ENCODE measurements at regions not wholly inside any gene's neighbourhood (a gene's known extent, or its start where the extent isn't known, plus 50 kb on each side); places are given as distances from the start of the nearest gene placed in this dataset.
"Not testable (repeated sequence)": the region's sequence is repeated elsewhere in the genome, so short reads cannot be mapped to it uniquely, and the experiment has no call there.

DNA sequence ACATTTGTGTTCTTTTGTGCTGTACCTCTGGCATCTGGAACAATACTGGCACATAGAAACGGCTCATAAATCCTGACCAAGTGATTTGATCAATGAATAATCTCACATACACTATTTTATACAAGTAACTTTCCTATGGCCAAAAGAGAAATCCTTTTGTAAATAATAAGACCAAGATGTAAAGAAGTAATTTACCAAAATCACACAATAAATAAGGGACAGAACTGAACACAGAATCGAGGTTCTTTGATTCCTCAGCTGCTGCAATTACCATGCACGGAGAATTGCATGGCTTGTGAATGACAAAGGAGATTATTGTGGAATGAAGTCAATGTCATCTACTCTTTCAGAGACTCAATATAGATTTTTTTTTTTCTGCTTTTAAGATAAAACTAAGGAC, 576.8 kb upstream of the SMIM31 start:
- DNase-seq (ENCODE audit: extremely low read depth, low read depth) = no peak

DNA sequence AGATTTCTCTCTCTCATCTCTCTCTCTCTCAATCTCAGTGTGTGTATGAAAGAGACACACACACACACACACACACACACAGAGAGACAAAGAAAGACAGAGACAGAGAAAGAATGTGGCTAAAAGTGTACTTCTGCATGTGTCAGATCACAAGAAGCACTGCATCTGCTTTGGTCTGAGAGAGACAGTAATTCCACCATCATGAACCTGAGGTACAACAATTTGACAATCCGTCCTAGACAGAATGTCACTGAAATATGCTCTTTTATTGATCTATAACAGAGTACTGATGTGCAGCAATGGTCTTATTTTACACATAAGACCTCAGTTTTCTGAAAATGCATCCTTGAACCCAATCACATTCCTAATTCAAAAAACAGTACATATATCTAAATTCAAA, 576.2 kb upstream of the SMIM31 start:
- DNase-seq (ENCODE audit: extremely low read depth, low read depth) = no peak

DNA sequence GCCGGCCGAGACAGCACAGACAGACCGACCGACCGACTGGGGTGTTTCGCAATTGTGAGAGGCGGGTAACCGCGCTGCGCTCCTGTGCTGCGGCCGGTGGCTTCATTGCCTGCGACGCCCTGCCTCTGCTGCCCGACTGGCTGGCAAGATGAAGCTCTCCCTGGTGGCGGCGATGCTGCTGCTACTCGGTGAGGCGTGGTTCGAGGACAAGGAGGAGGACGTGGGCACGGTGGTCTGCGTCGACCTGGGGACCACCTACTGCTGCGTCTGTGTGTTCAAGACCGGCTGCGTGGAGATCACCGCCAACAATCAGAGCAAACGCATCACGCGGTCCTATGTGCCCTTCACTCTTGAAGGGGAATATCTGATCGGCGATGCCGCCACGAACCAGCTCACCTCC, 565.7 kb upstream of the SMIM31 start:
- DNase-seq (ENCODE audit: extremely low read depth, low read depth) = no peak

DNA sequence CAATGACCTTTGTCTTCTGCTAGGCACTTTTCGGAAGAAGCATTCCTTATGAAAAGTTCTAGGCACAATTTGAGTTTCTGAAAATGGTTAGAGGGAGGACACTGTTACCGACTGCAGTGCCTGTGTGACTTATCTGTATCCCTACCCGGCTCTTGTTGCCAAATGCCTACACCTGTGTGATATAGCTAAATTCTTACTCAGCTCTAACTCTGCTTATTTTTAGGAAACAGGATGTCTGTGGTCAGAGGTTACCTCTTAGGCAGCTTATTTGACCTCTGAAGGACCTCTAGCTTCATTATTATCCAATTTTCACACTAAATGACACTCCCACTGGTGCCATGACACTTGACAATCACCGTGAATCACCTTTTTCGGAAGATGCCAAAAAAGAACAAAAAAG, 561.1 kb upstream of the SMIM31 start:
- DNase-seq (ENCODE audit: extremely low read depth, low read depth) = no peak

DNA sequence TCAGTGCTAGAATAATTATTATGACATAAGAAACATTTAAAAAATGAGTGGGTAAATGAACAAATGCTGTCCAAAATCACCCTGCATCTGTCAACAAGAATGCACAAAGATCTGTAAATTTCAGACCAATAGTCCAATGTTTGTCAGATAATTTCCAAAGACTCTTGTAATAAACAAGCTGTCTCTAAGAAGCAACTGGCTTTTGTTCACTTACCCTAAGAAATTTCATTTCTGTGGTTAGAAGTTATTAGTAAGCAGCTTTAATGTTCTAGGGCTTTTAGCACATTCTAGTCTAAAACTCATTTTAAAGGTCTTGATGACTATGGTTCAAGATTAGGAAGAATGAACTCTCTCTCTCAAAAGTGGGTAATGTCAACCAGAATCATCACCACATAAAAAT, 560.3 kb upstream of the SMIM31 start:
- DNase-seq (ENCODE audit: extremely low read depth, low read depth) = no peak

DNA sequence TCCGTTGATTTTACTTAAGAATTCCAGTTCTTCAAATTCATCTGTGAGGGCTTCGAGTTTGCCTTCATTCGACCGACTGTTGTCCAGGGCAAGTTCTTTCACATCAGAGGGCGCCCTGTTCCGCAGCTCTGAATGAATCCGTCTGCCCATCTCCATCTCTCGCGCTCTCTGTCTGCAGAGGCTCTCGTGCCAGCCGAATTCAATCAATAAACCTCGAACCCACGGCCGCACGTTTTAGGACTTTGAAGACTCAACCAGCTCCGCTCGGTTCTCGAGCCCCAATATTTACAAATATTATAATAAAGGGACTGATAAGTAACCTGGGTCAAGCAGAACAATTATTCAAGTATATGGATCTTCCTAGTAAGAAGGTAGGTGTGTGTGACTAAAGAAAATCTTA, 556.4 kb upstream of the SMIM31 start:
- no peak for DNase-seq (ENCODE audit: extremely low read depth, low read depth)

DNA sequence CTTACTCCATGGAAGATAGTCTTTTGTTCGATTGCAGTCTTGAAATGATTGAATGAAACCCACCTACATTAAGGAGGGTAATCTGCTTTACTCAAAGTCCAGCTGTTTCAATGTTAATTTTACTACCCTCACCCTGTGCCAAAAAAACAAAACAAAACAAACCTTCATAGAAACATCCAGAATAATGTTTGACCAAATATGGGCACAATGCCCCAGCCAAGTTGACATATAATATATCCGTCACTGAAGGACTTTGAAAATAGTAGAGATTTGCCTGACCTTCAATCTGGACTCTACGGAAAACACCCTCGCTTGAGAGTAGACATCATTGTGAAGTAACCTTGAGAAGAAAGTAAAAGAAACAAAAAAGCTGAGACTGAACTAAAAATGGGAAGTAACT, 550.5 kb upstream of the SMIM31 start:
- peak; percentile 41 for DNase-seq (ENCODE audit: extremely low read depth, low read depth)

DNA sequence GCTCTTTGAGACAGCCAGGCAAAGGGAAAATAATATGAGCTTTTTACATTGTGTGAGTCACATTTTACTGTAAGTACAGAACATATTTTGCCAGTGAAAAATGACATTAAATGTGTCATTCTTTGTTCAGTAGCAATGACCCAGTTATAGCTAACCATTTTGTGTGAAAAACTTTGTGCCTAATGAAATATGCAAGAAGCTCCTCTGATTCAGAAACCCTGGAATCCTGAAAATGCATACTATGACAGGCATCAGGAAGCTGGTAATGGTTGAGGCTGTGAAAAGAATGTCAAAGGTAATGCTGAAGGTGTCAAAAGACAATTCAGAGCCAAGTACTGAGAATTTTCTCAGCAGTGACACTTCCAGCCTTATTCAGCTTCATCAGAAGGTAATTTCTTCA, 549.5 kb upstream of the SMIM31 start:
- DNase-seq (ENCODE audit: extremely low read depth, low read depth) = peak; percentile 94

DNA sequence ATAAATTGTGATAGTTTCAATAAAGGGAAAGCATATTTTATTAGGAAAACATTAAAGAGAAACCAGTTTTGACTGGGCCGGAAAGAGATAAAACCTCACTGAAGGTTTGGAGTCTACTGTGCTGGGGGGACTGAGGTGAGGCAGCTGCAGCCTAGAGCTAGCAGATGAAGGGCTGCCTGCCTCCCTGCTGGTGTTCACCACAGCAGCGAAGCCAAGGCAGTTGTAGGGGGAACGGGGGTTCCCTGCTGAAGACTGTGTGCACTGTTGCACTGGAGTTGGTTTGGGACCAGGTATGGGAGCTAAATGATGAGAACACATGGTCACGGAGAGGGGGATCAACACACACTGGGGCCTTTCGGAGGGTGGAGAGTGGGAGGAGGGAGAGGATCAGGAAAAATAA, 546.5 kb upstream of the SMIM31 start:
- DNase-seq (ENCODE audit: extremely low read depth, low read depth) = no peak

DNA sequence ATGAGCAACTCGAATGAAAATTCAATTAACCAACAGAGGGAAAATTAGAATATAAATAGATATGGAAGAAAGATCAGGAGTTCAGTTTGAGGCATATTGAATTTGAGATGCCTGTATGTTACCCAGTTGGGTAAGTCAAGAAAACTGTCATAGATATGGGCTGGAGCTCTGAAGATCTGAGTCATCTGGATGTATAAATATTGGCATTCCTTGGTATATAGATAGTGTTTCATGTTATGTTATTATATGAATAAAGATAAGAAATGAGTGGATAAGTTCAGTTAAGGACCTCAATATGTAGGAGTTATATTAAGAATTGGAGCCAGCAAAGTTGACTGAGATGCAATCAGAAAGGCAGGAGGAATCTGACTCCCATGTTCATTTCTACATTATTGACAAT, 543.6 kb upstream of the SMIM31 start:
- DNase-seq (ENCODE audit: extremely low read depth, low read depth) = no peak

DNA sequence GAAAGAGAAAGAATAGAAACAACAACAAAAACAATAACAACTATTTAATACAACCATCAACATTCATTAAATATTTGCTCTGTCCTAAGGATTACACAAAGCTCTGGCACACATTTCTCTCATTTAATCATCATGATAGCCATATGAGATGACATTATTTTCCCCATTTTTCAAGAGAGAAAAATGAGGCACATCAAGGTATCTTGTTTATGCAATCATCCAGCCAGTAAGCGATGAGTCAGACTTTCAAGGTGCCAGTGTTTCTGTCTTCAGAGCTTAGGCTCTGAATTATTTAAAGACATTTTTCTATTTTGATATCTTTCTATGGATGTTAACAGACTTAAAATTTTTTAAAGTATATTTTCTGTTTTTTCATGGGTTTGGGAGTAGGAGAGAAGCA, 541.8 kb upstream of the SMIM31 start:
- no peak for DNase-seq (ENCODE audit: extremely low read depth, low read depth)

DNA sequence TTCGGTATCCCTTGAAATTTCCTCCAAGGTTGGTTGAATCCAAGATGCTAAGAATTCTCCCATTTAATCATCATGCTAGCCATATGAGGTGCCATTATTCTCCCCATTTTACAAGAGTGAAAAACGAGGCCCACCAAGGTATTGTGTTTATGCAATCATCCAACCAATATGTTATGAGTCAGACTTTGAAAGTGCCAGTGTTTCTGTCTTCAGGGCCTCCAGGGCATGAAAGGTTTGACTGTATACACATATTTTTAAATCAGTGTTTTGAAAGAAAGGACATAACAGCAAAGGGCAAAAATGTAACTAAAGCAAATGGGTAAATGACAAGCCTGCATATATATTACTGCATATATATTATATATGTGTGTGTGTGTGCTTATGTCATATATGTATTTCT, 541.2 kb upstream of the SMIM31 start:
- no peak for DNase-seq (ENCODE audit: extremely low read depth, low read depth)

DNA sequence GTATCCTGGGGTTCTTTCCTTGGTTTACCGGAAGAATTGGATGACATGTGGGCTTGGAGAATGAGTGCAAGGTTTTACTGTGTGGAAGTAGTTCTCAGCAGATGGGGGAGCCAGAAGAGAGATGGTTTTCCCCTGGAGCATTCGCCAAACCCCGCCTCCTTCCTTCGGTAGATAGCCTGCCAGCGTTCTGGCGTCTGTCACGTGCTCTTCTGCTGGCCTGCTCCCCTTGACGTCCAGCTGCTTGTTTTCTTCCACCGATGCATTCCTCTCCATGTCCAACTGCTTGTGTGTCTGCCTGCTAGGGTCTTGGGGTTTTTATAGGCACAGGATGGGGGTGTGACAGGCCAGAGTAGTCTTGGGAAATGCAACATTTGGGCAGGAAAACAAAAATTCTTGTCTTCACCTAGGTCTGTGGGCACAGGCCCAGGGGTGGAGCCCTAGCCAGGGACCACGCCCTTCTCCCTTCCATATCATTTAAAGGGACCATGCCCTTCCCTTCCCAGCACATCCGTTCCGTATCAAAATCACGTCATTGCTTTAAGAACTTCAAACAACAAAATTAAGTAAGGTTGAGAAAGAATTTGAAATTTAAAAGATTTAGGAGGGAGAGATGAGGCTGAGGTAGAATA, 538.7 kb upstream of the SMIM31 start:
- no peak for DNase-seq (ENCODE audit: extremely low read depth, low read depth)

DNA sequence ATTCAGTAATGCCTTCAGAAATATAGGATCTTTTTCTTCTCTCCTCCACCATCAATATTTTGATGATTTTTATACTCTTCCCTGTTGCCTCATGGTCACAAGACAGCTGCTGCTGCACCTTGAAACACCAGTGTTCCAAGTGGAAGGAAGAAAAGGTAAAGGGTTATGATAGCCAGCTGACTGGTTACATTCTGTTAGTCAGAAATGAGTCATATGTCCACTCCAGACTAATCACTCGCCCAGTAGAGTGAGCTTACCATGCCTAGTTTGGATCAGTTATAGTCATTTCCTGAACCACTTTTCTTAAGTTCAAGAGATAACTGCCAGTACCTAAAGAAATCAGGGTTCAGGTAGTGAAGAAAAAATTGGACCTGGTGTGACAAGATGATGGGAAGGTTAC, 532.3 kb upstream of the SMIM31 start:
- DNase-seq (ENCODE audit: extremely low read depth, low read depth) = no peak

DNA sequence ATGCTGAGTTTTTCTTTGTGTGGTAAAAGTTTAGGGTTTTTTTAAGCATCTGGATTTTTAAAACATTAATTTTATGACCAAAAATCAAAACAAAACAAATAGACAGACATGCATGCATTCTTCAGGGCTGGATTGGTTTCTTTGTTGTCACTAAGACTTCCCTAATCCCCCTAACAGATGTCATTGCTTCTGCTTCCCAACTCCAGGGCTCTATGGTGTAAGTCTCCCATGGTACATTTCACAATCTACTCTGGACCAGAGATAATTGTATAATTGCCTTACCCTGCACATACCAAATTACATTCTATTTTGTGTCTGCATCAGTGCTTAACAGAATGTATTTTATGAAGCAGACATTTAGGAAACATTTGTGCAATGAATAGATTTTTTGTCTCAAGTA, 529.1 kb upstream of the SMIM31 start:
- no peak for DNase-seq (ENCODE audit: extremely low read depth, low read depth)

DNA sequence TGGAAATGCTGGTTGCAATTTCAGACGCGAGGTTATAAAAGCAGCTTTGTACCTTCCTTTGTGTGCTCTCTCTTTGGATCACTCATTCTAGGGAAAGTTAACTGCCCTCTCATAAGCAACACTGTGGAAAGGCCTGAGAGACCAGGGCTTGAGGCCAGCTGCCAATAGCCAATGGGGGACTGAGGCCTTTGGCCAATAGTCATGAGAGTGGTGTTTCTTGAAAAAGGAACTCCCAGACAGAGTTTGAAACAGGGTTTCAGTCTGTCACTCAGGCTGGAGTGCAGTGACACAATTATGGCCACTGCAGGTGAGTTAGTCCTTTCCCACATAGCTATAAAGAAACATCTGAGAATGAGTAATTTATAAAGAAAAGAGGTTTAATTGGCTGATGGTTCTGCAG, 524.7 kb upstream of the SMIM31 start:
- no peak for DNase-seq (ENCODE audit: extremely low read depth, low read depth)

DNA sequence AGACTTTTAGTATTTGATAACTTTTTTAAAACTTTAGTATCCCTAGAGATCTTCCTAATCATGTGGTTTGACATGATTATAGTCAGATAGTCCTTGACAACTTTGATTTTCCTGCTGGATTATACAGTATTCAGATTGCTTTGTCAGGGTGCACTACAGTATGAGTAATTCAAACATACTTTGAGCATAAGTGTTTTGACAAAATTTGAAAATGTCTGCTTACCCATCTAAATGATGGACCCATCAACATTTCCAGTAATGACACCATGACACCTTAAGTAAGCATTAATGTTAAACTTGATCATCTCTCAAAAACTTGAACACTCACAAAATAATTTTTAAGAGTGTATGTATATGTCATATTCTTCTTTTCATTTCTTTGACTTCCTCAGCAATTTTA, 514.5 kb upstream of the SMIM31 start:
- no peak for DNase-seq (ENCODE audit: extremely low read depth, low read depth)

DNA sequence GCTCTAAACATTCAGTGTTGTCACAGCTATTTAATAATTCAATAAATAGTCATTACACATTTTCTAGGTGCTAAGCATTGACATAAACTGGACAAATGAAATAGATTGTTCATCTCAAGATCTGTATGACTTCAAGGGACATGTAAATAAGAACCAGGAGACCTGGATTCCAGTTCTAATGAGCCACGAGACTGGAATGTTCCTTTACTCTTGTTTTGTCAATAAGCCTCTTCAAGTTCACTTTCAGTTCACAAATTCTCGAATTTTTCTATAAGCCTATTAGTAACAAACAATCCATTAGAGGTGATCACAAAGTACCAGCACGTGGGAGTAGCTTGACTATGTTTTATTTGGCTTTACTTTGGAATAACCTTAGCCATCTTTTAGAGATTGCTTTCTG, 514.0 kb upstream of the SMIM31 start:
- DNase-seq (ENCODE audit: extremely low read depth, low read depth) = no peak

DNA sequence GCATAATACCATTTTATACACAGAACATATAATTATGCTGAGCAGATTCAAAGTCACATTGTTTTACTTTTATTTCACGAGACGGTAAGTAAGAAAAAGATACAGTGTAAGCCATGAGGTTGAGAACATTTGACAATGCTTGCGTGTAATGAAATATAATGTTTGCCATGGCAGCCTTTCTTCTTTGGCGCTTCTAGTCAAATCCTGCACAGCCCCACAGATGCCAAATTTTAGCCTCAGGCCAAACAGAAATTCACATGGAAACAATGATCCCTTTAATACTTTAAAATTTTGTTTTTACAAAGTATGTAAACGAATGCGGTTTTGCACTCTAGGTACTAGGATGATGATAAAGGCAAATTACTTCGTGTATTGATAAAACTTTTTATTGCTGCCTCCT, 502.7 kb upstream of the SMIM31 start:
- DNase-seq (ENCODE audit: extremely low read depth, low read depth) = no peak

DNA sequence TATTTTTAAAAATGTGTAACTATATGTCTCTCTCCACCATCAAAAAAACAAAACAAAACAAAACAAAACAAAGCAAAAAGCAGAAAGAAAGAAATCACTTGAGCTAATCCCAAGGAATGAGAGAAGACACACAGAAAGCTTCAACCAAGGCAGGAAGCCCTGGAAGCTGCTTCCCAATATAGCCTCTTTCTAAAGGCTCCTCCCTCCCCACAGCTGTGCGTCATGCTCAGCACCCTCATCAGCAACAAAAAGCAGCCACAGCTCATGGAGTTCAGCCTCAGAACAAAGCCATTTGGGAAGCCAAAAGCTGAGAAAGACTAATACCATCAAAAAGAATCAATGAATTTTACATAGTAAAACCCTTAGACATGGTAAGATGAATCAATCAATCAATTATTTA, 501.6 kb upstream of the SMIM31 start:
- DNase-seq (ENCODE audit: extremely low read depth, low read depth) = peak; percentile 52

DNA sequence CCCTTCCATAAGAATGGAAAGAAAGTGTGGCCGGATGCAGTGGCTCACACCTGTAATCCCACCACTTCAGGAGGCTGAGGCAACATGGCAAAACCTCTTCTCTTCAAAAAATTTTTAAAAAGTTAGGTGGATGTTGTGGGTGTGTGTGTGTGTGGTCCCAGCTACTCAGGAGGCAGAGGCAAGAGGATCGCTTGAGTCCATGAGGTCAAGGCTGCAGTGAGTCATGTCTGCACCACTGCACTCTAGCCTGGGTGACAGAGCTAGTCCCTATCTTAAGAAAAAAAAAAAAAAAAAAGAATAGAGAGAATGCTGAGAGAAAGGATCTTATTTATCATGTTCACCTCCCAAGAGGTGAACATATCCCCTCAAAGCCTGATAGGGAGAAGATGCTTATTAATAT, 492.1 kb upstream of the SMIM31 start:
- DNase-seq (ENCODE audit: extremely low read depth, low read depth) = no peak

DNA sequence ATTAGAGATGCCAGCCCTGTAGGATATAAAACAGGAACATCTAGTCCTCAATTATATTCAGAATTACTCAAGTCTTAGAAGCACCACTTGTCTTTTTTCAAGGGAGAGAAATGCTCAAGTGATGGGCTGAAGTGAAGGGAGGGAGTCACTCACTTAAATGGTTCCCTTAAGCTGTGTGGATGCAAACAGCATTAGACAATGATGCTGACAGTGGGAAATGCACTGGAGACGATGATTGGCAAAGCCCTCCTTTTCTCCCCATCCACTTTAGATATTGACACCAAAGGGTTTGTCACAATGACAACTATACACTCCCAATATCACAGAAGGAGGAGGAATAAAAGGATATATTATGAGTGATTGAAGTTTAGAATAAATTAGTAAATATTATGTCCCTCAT, 491.4 kb upstream of the SMIM31 start:
- not testable (repeated sequence) for DNase-seq (ENCODE audit: extremely low read depth, low read depth)

DNA sequence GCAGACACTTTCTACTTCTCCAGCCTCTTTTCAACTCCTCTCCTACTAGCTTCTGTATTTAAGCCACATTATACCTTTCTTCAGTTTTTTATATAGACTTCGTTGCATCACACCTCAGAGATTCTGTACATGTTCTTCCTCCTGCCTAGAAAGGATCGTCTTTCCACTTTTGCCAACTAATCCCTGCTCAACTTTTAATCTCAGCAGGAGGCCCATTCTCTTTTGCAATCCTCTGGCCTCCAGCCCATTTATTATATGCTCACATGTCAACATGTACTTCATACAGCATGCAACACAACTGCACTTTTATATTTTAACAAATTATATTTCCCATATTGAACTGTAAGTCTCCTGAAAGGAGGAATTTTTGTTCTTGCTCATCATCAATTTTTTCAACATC, 476.5 kb upstream of the SMIM31 start:
- DNase-seq (ENCODE audit: extremely low read depth, low read depth) = not testable (repeated sequence)

DNA sequence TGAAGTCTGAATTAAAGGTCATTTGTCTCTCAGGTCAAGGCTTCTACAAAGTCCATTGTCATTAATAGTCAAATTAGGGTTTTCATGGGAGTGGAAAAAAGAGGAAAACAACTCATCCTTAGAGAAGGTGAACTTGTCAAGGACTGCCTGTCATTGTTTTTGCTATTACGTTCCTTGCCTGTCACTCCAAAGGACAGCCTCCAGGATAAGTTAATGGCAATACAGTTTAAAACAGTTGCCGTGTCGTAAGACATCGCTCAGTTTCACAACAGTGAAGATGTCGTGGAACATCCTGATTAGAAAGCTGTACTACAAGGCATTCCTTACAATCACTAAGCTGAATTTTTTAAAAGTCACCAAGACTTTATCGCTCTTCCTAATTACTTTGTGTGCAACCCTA, 466.8 kb upstream of the SMIM31 start:
- no peak for DNase-seq (ENCODE audit: extremely low read depth, low read depth)

Data from NCI-H460 (cell line).